Endodermal cell (in vitro differentiated cells): ENCODE measurements at regions not wholly inside any gene's neighbourhood (a gene's known extent, or its start where the extent isn't known, plus 50 kb on each side); places are given as distances from the start of the nearest gene placed in this dataset.

Experiments
- DNase-seq: peaks from one replicate; pipeline ENCODE4 v3.0.0-alpha.2; 2017
- H3K27ac ChIP-seq: 2 replicates; pipeline ENCODE4 v1.5.1; 2013; ENCODE audit warnings: mild to moderate bottlenecking, low read depth, low read length, moderate library complexity
- H3K27me3 ChIP-seq: 2 replicates; pipeline ENCODE4 v1.6.1; 2013; ENCODE audit warnings: mild to moderate bottlenecking, low read length, moderate library complexity; ENCODE audit not compliant: insufficient read depth, control insufficient read depth, poor library complexity, severe bottlenecking
- H3K36me3 ChIP-seq: 2 replicates; pipeline ENCODE4 v1.7.0; 2013; ENCODE audit warnings: mild to moderate bottlenecking, low read length, moderate library complexity; ENCODE audit not compliant: control insufficient read depth, insufficient read depth
- H3K4me1 ChIP-seq: one replicate; pipeline ENCODE4 v1.7.0; 2013; ENCODE audit warnings: low read length; ENCODE audit not compliant: control insufficient read depth, insufficient read depth
- H3K4me3 ChIP-seq: 2 replicates; pipeline ENCODE4 v1.5.1; 2013; ENCODE audit warnings: mild to moderate bottlenecking, low read length, moderate library complexity
- H3K9ac ChIP-seq: 2 replicates; pipeline ENCODE4 v1.6.1; 2013; ENCODE audit warnings: mild to moderate bottlenecking, low read length, moderate library complexity; ENCODE audit not compliant: poor library complexity, severe bottlenecking; ENCODE audit errors: extremely low read depth
- H3K9me3 ChIP-seq: 2 replicates; pipeline ENCODE4 v1.6.1; 2013; ENCODE audit warnings: mild to moderate bottlenecking, low read length, moderate library complexity; ENCODE audit not compliant: control insufficient read depth
- H3K27ac Mint-ChIP-seq: 2 replicates; pipeline ENCODE4 v1.8.0; 2020; ENCODE audit warnings: mixed read lengths
- H3K27me3 Mint-ChIP-seq: 2 replicates; pipeline ENCODE4 v1.8.0; 2021; ENCODE audit warnings: mild to moderate bottlenecking, mixed read lengths; ENCODE audit not compliant: insufficient read depth
- H3K36me3 Mint-ChIP-seq: 2 replicates; pipeline ENCODE4 v1.8.0; 2020; ENCODE audit warnings: low read depth, mixed read lengths
- H3K4me1 Mint-ChIP-seq: 2 replicates; pipeline ENCODE4 v1.8.0; 2020; ENCODE audit warnings: mixed read lengths
- H3K4me3 Mint-ChIP-seq: 2 replicates; pipeline ENCODE4 v1.8.0; 2020; ENCODE audit warnings: mild to moderate bottlenecking, moderate library complexity, mixed read lengths
- H3K9me3 Mint-ChIP-seq: 2 replicates; pipeline ENCODE4 v1.8.0; 2020; ENCODE audit warnings: mild to moderate bottlenecking, mixed read lengths
- CTCF ChIP-seq: fragments of 200-600 bp; sonication (generic); conservative IDR thresholded peaks from 2 replicates; pipeline ENCODE4 v1.5.0; 2021; ENCODE audit warnings: antibody characterized with exemption, mild to moderate bottlenecking
- WGBS, 2 experiments: methylation state at CpG; one replicate each; pipeline versions ENCODE4 v1.1.5 to v1.1.7; 2013; ENCODE audit warnings: missing lambda C conversion rate in 2 of 2, mixed read lengths in 1 of 2; ENCODE audit not compliant: insufficient coverage in 1 of 2, insufficient read length in 1 of 2; 5-methylcytosine and 5-hydroxymethylcytosine counted together

- H3K9me3 ChIP-seq, result no peaks in the 10 kb centered on the region
- no peaks in the 10 kb centered on the region for H3K27me3 Mint-ChIP-seq
- H3K4me3 ChIP-seq, result no peak overlapping the region
- no peaks in the 10 kb centered on the region for H3K27me3 ChIP-seq
- no peak for TF ChIP-seq CTCF
- no peak for DNase-seq
- no peak overlapping the region for H3K27ac Mint-ChIP-seq
- peaks cover 5% of the 10 kb centered on the region for H3K4me1 Mint-ChIP-seq
- no peaks in the 10 kb centered on the region for H3K9me3 Mint-ChIP-seq
- H3K4me3 Mint-ChIP-seq, result no peak overlapping the region
- H3K9ac ChIP-seq, result no peak overlapping the region
- no peaks in the 10 kb centered on the region for H3K4me1 ChIP-seq
- no peak overlapping the region for H3K27ac ChIP-seq
- 93 to 98% methylated on average over 4 to 6 of the region's 6 CpGs for WGBS, 2 experiments
- H3K36me3 Mint-ChIP-seq, result no peaks in the 10 kb centered on the region
- no peaks in the 10 kb centered on the region for H3K36me3 ChIP-seq
Measured at GRCh38 chr2:221202431-221202830, 369.7 kb downstream of the EPHA4 start.

- Mint-ChIP-seq H3K9me3 (no peaks in the 10 kb centered on the region), H3K27ac (no peak overlapping the region), H3K4me1 (peaks cover 5% of the 10 kb centered on the region), H3K27me3 (no peaks in the 10 kb centered on the region), H3K36me3 (no peaks in the 10 kb centered on the region), H3K4me3 (no peak overlapping the region)
- H3K4me3 ChIP-seq, result no peak overlapping the region
- no peaks in the 10 kb centered on the region for H3K4me1 ChIP-seq
- no peaks in the 10 kb centered on the region for H3K27me3 ChIP-seq
- no peaks in the 10 kb centered on the region for H3K36me3 ChIP-seq
- WGBS, 2 experiments, result 80 to 95% methylated on average over 1 to 2 of the region's 2 CpGs
- TF ChIP-seq CTCF, result no peak
- DNase-seq, result no peak
- no peak overlapping the region for H3K9ac ChIP-seq
- no peak overlapping the region for H3K27ac ChIP-seq
- H3K9me3 ChIP-seq, result no peaks in the 10 kb centered on the region
Measured at GRCh38 chr2:221203125-221203524, 369.0 kb downstream of the EPHA4 start.

- Mint-ChIP-seq H3K27me3 (no peaks in the 10 kb centered on the region), H3K36me3 (no peaks in the 10 kb centered on the region), H3K9me3 (no peaks in the 10 kb centered on the region), H3K27ac (no peak overlapping the region), H3K4me3 (no peak overlapping the region), H3K4me1 (peaks cover 5% of the 10 kb centered on the region)
- no peaks in the 10 kb centered on the region for H3K27me3 ChIP-seq
- no peak overlapping the region for H3K9ac ChIP-seq
- 91 to 100% methylated on average over 1 to 2 of the region's 2 CpGs for WGBS, 2 experiments
- DNase-seq, result no peak
- TF ChIP-seq CTCF, result no peak
- H3K9me3 ChIP-seq, result no peaks in the 10 kb centered on the region
- no peak overlapping the region for H3K27ac ChIP-seq
- no peaks in the 10 kb centered on the region for H3K36me3 ChIP-seq
- H3K4me1 ChIP-seq, result no peaks in the 10 kb centered on the region
- no peak overlapping the region for H3K4me3 ChIP-seq
Measured at GRCh38 chr2:221203856-221204255, 368.2 kb downstream of the EPHA4 start.
